Natural killer cell (primary cell): ENCODE measurements at regions not wholly inside any gene's neighbourhood (a gene's known extent, or its start where the extent isn't known, plus 50 kb on each side); places are given as distances from the start of the nearest gene placed in this dataset.

Experiments
- ATAC-seq, 3 donors: fragments of 150-1000 bp in 2 of 3; fragments of 200-7000 bp in 1 of 3; cut with Tn5 transposase; 1 replicate in 1 of 3; 2 replicates in 2 of 3; pipeline ENCODE4 v1.10.0; 2021; ENCODE audit warnings: mild to moderate bottlenecking in 2 of 3, moderate library complexity in 2 of 3
- DNase-seq, 2 donors: peaks; one replicate each; pipeline versions ENCODE4 v3.0.0 to v3.0.0-alpha.2; 2013 to 2021; ENCODE audit warnings: mixed read lengths in 1 of 2
- H3K27ac ChIP-seq: one replicate; pipeline ENCODE4 v1.5.1; 2013; ENCODE audit warnings: mild to moderate bottlenecking, low read length
- H3K27me3 ChIP-seq: one replicate; pipeline ENCODE4 v1.6.1; 2013; ENCODE audit warnings: low read length; ENCODE audit not compliant: control insufficient read depth, insufficient read depth
- H3K36me3 ChIP-seq: one replicate; pipeline ENCODE4 v1.6.1; 2013; ENCODE audit warnings: low read length; ENCODE audit not compliant: control insufficient read depth, insufficient read depth
- H3K4me1 ChIP-seq: one replicate; pipeline ENCODE4 v1.6.1; 2013; ENCODE audit warnings: low read length; ENCODE audit not compliant: control insufficient read depth, insufficient read depth
- H3K4me3 ChIP-seq: one replicate; pipeline ENCODE4 v1.5.1; 2013; ENCODE audit warnings: low read length
- H3K9me3 ChIP-seq: one replicate; pipeline ENCODE4 v1.6.1; 2013; ENCODE audit warnings: low read length; ENCODE audit not compliant: control insufficient read depth, insufficient read depth
- H3K27ac Mint-ChIP-seq, 2 donors: one replicate each; pipeline ENCODE4 v1.8.0; 2022; ENCODE audit warnings: mild to moderate bottlenecking in 2 of 2, mixed read lengths in 2 of 2, moderate library complexity in 1 of 2
- H3K27me3 Mint-ChIP-seq, 2 donors: one replicate each; pipeline ENCODE4 v1.8.0; 2022; ENCODE audit warnings: low read depth in 2 of 2, mixed read lengths in 2 of 2
- H3K36me3 Mint-ChIP-seq: one replicate; pipeline ENCODE4 v1.8.0; 2022; ENCODE audit warnings: mixed read lengths
- H3K4me1 Mint-ChIP-seq, 2 donors: one replicate each; pipeline ENCODE4 v1.8.0; 2022; ENCODE audit warnings: mixed read lengths in 2 of 2
- H3K4me3 Mint-ChIP-seq: one replicate; pipeline ENCODE4 v1.8.0; 2022; ENCODE audit warnings: mild to moderate bottlenecking, moderate library complexity, mixed read lengths
- H3K9me3 Mint-ChIP-seq, 2 donors: one replicate each; pipeline ENCODE4 v1.8.0; 2022; ENCODE audit warnings: mixed read lengths in 2 of 2
- WGBS: methylation state at CpG from one replicate; pipeline ENCODE4 v1.1.7; 2013; ENCODE audit warnings: missing lambda C conversion rate; ENCODE audit not compliant: insufficient coverage; 5-methylcytosine and 5-hydroxymethylcytosine counted together
- intact Hi-C: fragments of 100-400 bp; cut with micrococcal nuclease; formaldehyde crosslinking; loops from one replicate; pipeline ENCODE4 v1.14.2; 2022
- TF ChIP-seq, protein P1 (sequence below): fragments of 200-600 bp; IDR thresholded peaks from one replicate; pipeline ENCODE4 v1.8.0; 2022; ENCODE audit warnings: antibody characterized with exemption

DNA sequence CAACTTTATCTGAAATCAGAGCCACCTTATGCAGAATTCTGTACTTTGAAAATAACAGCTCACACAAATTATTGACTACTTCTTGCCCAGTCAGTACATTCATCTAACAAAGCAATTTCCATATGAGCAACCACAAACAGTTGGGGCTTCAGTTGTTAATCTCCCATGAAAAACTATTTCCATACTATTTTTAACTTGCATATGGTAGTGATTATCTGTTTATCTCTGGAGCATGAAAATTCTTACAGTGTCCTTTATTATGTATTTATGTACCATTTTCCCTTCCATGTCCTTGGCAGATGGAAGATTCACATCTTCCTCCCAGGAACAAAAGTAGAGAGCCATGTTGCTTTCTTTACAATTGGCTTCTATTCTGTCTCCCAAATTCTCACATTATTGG is 285.7 kb downstream of the CRPPA start:
- intact Hi-C loops, result no loop called here
- Histone ChIP-seq H3K27me3 (no peaks in the 10 kb centered on the region), H3K27ac (no peak overlapping the region), H3K4me3 (no peak overlapping the region), H3K9me3 (no peaks in the 10 kb centered on the region), H3K4me1 (no peaks in the 10 kb centered on the region), H3K36me3 (no peaks in the 10 kb centered on the region)
- Mint-ChIP-seq H3K4me3 (no peak overlapping the region), H3K27me3 (no peaks in the 10 kb centered on the region), H3K9me3 (peaks cover 0 to 2% of the 10 kb centered on the region in 2 donors), H3K36me3 (no peaks in the 10 kb centered on the region), H3K4me1 (no peaks in the 10 kb centered on the region), H3K27ac (no peak overlapping the region)
- TF ChIP-seq, protein P1, sequence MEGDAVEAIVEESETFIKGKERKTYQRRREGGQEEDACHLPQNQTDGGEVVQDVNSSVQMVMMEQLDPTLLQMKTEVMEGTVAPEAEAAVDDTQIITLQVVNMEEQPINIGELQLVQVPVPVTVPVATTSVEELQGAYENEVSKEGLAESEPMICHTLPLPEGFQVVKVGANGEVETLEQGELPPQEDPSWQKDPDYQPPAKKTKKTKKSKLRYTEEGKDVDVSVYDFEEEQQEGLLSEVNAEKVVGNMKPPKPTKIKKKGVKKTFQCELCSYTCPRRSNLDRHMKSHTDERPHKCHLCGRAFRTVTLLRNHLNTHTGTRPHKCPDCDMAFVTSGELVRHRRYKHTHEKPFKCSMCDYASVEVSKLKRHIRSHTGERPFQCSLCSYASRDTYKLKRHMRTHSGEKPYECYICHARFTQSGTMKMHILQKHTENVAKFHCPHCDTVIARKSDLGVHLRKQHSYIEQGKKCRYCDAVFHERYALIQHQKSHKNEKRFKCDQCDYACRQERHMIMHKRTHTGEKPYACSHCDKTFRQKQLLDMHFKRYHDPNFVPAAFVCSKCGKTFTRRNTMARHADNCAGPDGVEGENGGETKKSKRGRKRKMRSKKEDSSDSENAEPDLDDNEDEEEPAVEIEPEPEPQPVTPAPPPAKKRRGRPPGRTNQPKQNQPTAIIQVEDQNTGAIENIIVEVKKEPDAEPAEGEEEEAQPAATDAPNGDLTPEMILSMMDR, result no peak
- DNase-seq (no peak), ATAC-seq (no peak)

DNA sequence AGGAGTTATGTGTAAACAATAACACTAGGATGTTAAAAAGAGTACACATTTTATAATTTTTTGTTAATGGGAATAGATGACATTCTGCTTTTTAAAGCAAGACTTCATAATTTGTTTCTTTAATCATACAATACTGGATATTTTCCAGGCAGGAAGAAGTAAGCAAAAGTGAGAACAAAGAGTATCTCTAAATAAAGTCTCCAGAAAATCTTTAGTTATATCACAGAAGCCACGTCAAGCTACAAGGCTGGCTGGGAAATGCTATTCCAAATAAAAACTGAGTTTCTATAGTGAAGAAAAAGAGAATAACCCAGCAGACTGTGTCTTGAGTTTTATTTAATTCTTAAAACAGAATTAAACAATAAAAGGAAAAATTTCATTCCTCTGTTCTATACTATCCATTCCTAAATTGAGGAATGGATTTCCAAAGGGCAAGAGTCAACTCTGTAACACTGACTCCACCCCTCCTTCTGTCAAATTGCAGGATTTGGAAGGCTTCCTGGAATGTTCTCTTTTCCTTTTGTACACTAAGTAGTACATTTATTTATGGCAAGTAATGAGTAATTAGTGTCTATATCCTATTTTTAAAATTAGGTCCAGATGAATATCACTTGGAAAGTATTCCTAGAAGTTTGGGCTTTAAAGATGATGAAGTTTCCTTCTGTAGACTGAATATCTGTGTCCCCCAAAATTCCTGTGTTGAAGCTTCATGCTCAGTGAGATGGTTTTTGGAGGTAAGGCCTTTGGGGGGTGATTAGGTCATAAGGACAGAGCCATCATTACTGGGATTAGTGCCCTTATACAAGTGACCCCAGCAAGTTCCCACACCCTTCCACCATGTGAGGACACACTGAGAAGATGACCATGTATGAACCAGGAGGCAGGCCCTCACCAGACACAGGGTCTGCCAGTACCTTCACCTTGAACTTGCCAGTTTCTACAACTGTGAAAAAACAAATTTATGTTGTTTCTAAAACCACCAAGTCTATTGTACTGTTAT is 290.9 kb downstream of the CRPPA start:
- intact Hi-C loops, result no loop called here
- no peaks in the 10 kb centered on the region for H3K9me3 ChIP-seq
- no peaks in the 10 kb centered on the region for H3K36me3 ChIP-seq
- DNase-seq (no peak), ATAC-seq (no peak)
- TF ChIP-seq, protein P1, result no peak
- Mint-ChIP-seq H3K4me1 (no peaks in the 10 kb centered on the region), H3K9me3 (peaks cover 0 to 5% of the 10 kb centered on the region in 2 donors), H3K36me3 (no peaks in the 10 kb centered on the region), H3K27ac (no peak overlapping the region), H3K4me3 (no peak overlapping the region), H3K27me3 (no peaks in the 10 kb centered on the region)
- no peak overlapping the region for H3K27ac ChIP-seq
- no peak overlapping the region for H3K4me3 ChIP-seq
- no peaks in the 10 kb centered on the region for H3K4me1 ChIP-seq
- no peaks in the 10 kb centered on the region for H3K27me3 ChIP-seq
- no CpG with 5 or more reads among the region's 1 CpG for WGBS

GRCh38 chr7:16129431-16130110 is 291.8 kb downstream of the CRPPA start:
- no peaks in the 10 kb centered on the region for H3K36me3 Mint-ChIP-seq
- intact Hi-C loops, result no loop called here
- TF ChIP-seq, protein P1, result no peak
- no peak for ATAC-seq
- H3K4me1 Mint-ChIP-seq, result no peaks in the 10 kb centered on the region
- DNase-seq, result no peak
- no peak overlapping the region for H3K4me3 Mint-ChIP-seq
- peaks cover 0 to 5% of the 10 kb centered on the region in 2 donors for H3K9me3 Mint-ChIP-seq
- no peak overlapping the region for H3K27ac ChIP-seq
- no peaks in the 10 kb centered on the region for H3K4me1 ChIP-seq
- WGBS, result 75% methylated on average over 3 of the region's 4 CpGs
- H3K36me3 ChIP-seq, result no peaks in the 10 kb centered on the region
- H3K27ac Mint-ChIP-seq, result no peak overlapping the region
- no peaks in the 10 kb centered on the region for H3K27me3 ChIP-seq
- H3K9me3 ChIP-seq, result no peaks in the 10 kb centered on the region
- no peak overlapping the region for H3K4me3 ChIP-seq
- H3K27me3 Mint-ChIP-seq, result no peaks in the 10 kb centered on the region
